K562 (cell line): ENCODE measurements at regions not wholly inside any gene's neighbourhood (a gene's known extent, or its start where the extent isn't known, plus 50 kb on each side); places are given as distances from the start of the nearest gene placed in this dataset.

Source experiments
- ATAC-seq: fragments of 200-7000 bp; cut with Tn5 transposase; 3 replicates; pipeline ENCODE4 v1.9.1; 2020; ENCODE audit warnings: moderate library complexity
- BruUV-seq: library from RNA; stranded (reverse); fragments of 400-500 nt; replicated peaks from 2 replicates; lab custom pipeline; 2021; lab: Mats Ljungman, UMichigan
- CTCF ChIA-PET: fragments of 300-600 bp; formaldehyde crosslinking; extraction: SDS; loops from one replicate; lab custom pipeline; 2021; ENCODE audit warnings: low intra/inter-chr PET ratio; lab: Yijun Ruan, JAX
- POLR2A ChIA-PET: fragments of 300-600, 350-650 bp; sonication (Branson Sonifier 250); formaldehyde crosslinking; extraction: SDS; loops from one replicate; lab custom pipeline; 2021; ENCODE audit warnings: antibody characterized with exemption, inconsistent platforms; lab: Yijun Ruan, JAX
- DNase-seq, 4 experiments: peaks; one replicate each; pipeline versions ENCODE4 v3.0.0 to v3.0.0-alpha.2; 2011 to 2018; ENCODE audit warnings: low spot score in 3 of 4, mixed read lengths in 3 of 4; ENCODE audit errors: extremely low read depth in 1 of 4
- FAIRE-seq: peaks from 2 replicates; lab custom pipeline; 2011; peaks lifted over from hg19 to GRCh38; lab: Jason Lieb, UNC
- H2AFZ ChIP-seq: 2 replicates; pipeline ENCODE4 v1.6.0; 2011; ENCODE audit warnings: low read depth, low read length, control low read depth, inconsistent platforms
- H3K27ac ChIP-seq: fragments of 200-600 bp; 3 replicates; pipeline ENCODE4 v1.8.0; 2011; ENCODE audit warnings: low read depth, mild to moderate bottlenecking, control low read depth, inconsistent platforms, low read length, moderate library complexity, mixed read lengths; ENCODE audit errors: extremely low read depth
- H3K27me3 ChIP-seq, 2 experiments: fragments of 300-600 bp in 1 of 2; 2 replicates in 1 of 2; 3 replicates in 1 of 2; pipeline versions ENCODE4 v1.6.0 to v1.8.0; 2011; ENCODE audit warnings: inconsistent platforms in 2 of 2, low read length in 2 of 2, mild to moderate bottlenecking in 1 of 2, mixed read lengths in 1 of 2, moderate library complexity in 1 of 2; ENCODE audit not compliant: control insufficient read depth in 2 of 2, insufficient read depth in 2 of 2
- H3K36me3 ChIP-seq: fragments of 300-600 bp; 3 replicates; pipeline ENCODE4 v1.8.0; 2011; ENCODE audit warnings: mild to moderate bottlenecking, low read length, inconsistent platforms; ENCODE audit not compliant: control insufficient read depth, insufficient read depth
- H3K4me1 ChIP-seq, 2 experiments: fragments of 200-600 bp in 1 of 2; replicated peaks in 1 of 2; 2 replicates in 1 of 2; 3 replicates in 1 of 2; pipeline versions ENCODE4 v1.5.1 to v1.8.0; 2011; ENCODE audit warnings: inconsistent platforms in 2 of 2, low read length in 2 of 2, mild to moderate bottlenecking in 1 of 2, mixed read lengths in 1 of 2, moderate library complexity in 1 of 2; ENCODE audit not compliant: control insufficient read depth in 2 of 2, insufficient read depth in 2 of 2
- H3K4me2 ChIP-seq: 2 replicates; pipeline ENCODE4 v1.6.1; 2011; ENCODE audit warnings: low read length, control low read depth, inconsistent platforms, mixed read lengths; ENCODE audit not compliant: insufficient read depth
- H3K4me3 ChIP-seq: fragments of 200-600 bp; sonication (generic), shearing (Covaris generic); 2 replicates; pipeline ENCODE4 v1.5.1; 2016; ENCODE audit warnings: control low read depth, inconsistent platforms
- H3K79me2 ChIP-seq: fragments of 200-600 bp; 3 replicates; pipeline ENCODE4 v1.8.0; 2011; ENCODE audit warnings: low read length, inconsistent platforms; ENCODE audit not compliant: control insufficient read depth, insufficient read depth
- H3K9ac ChIP-seq, 2 experiments: 2 replicates each; pipeline versions ENCODE4 v1.6.0 to v1.6.1; 2011; ENCODE audit warnings: low read depth in 2 of 2, low read length in 2 of 2, control low read depth in 1 of 2, inconsistent platforms in 1 of 2, mild to moderate bottlenecking in 1 of 2, mixed read lengths in 1 of 2; ENCODE audit not compliant: insufficient read depth in 1 of 2
- H3K9me1 ChIP-seq: one replicate; pipeline ENCODE4 v1.6.0; 2011; ENCODE audit warnings: inconsistent platforms, mild to moderate bottlenecking, low read length, moderate library complexity; ENCODE audit not compliant: control insufficient read depth, insufficient read depth
- H3K9me3 ChIP-seq: replicated peaks from 2 replicates; pipeline ENCODE4 v1.5.1; 2011; ENCODE audit warnings: low read depth, low read length, inconsistent platforms; ENCODE audit not compliant: control insufficient read depth, insufficient read depth
- H4K20me1 ChIP-seq: replicated peaks from 2 replicates; pipeline ENCODE4 v1.6.1; 2011; ENCODE audit warnings: low read length, inconsistent platforms, mixed read lengths; ENCODE audit not compliant: control insufficient read depth, insufficient read depth
- ATF7 ChIP-seq: fragments of 450-650 bp; IDR thresholded peaks from 2 replicates; pipeline ENCODE4 v1.7.1; 2014; ENCODE audit warnings: mild to moderate bottlenecking, moderate library complexity
- ESRRB ChIP-seq: fragments of 250-450 bp; sonication (Bioruptor Pico); IDR thresholded peaks from 2 replicates; pipeline ENCODE4 v1.5.0; 2020; ENCODE audit warnings: mild to moderate bottlenecking, moderate library complexity, borderline replicate concordance
- FIP1L1 ChIP-seq: fragments of 200-400 bp; formaldehyde crosslinking; IDR thresholded peaks from 2 replicates; pipeline ENCODE4 v1.6.1; 2018; ENCODE audit warnings: mild to moderate bottlenecking, low read depth, low read length; ENCODE audit not compliant: poor library complexity, severe bottlenecking
- NFYB ChIP-seq: IDR thresholded peaks from 2 replicates; pipeline ENCODE4 v1.6.1; 2011; ENCODE audit warnings: mild to moderate bottlenecking, moderate library complexity; ENCODE audit not compliant: insufficient read length; ENCODE audit errors: extremely low read depth
- RBFOX2 ChIP-seq: fragments of 200-400 bp; formaldehyde crosslinking; IDR thresholded peaks from 2 replicates; pipeline ENCODE4 v1.6.1; 2017; ENCODE audit warnings: low read depth, mild to moderate bottlenecking, low read length, moderate library complexity
- SPI1 ChIP-seq: IDR thresholded peaks from 2 replicates; pipeline ENCODE4 v1.6.1; 2011; ENCODE audit warnings: low read depth, low read length, control low read depth, borderline replicate concordance
- SRSF3 ChIP-seq: fragments of 200-400 bp; formaldehyde crosslinking; IDR thresholded peaks from 2 replicates; pipeline ENCODE4 v1.6.1; 2016; ENCODE audit warnings: mild to moderate bottlenecking, low read length, moderate library complexity; ENCODE audit not compliant: insufficient read depth
- U2AF1 ChIP-seq: fragments of 200-400 bp; formaldehyde crosslinking; optimal IDR thresholded peaks from 2 replicates; pipeline ENCODE3; 2017; ENCODE audit warnings: mild to moderate bottlenecking, low read depth, low read length, moderate library complexity
- ZBTB33 ChIP-seq: sonication (generic); formaldehyde crosslinking; IDR thresholded peaks from 2 replicates; pipeline ENCODE4 v1.8.1; 2023; ENCODE audit warnings: mild to moderate bottlenecking, missing genetic modification reagents
- ZNF347 ChIP-seq: fragments of 450-650 bp; formaldehyde crosslinking; IDR thresholded peaks from 2 replicates; pipeline ENCODE4 v1.4.0; 2020; ENCODE audit warnings: low read depth, mild to moderate bottlenecking, moderate library complexity
- WGBS: fragments of 100-300 bp; shearing (Covaris generic); methylation state at CpG from one replicate; pipeline ENCODE4 v1.1.6; 2016; ENCODE audit warnings: low coverage, mixed read lengths; ENCODE audit not compliant: insufficient coverage; ENCODE audit errors: missing lambda C conversion rate; 5-methylcytosine and 5-hydroxymethylcytosine counted together
- in situ Hi-C: fragments of 300-500 bp; cut with MboI; formaldehyde crosslinking; loops from 4 replicates; pipeline ENCODE4 v1.15.0; 2018; ENCODE audit warnings: inconsistent platforms, mixed read lengths
- intact Hi-C: fragments of 100-400 bp; cut with micrococcal nuclease; formaldehyde crosslinking; loops from 2 replicates; pipeline ENCODE4 v1.14.2; 2022

DNA sequence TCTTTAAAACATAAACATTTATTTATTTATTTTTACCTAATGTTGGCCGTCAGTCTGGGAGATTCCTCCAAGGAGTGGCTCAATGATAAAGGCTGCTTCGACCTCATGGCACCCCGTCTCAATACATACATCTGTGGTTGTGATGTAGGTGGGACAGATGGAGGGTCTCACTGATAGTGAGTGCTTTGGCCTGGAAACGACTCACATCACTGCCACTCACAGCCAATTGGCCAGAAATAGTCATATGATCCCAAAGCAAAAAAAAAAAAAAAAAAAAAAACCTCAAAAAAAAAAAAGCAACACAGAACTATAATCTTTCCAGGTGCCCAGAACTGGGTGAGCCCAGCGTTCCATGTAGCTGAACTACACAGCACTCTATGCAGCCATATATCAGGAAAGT, 125.4 kb downstream of the PSAT1 start:
- in situ Hi-C loops, result no loop called here
- H3K9ac ChIP-seq, result no peak overlapping the region
- DNase-seq (no peak), FAIRE-seq (no peak), ATAC-seq (no peak)
- no peaks in the 10 kb centered on the region for H3K27me3 ChIP-seq
- ChIA-PET CTCF (no interaction called here), POLR2A (no interaction called here)
- H3K9me1 ChIP-seq, result no peaks in the 10 kb centered on the region
- H3K36me3 ChIP-seq, result no peaks in the 10 kb centered on the region
- H3K79me2 ChIP-seq, result no peaks in the 10 kb centered on the region
- no peak overlapping the region for H3K27ac ChIP-seq
- 0% methylated on average over 3 of the region's 5 CpGs for WGBS
- no peaks in the 10 kb centered on the region for H4K20me1 ChIP-seq
- no peaks in the 10 kb centered on the region for H3K4me1 ChIP-seq
- no TSS peak for BruUV-seq
- TF ChIP-seq NFYB, result peak; percentile 56
- TF ChIP-seq U2AF1, result no peak
- no peaks in the 10 kb centered on the region for H3K9me3 ChIP-seq
- no peak overlapping the region for H3K4me2 ChIP-seq
- H3K4me3 ChIP-seq, result no peak overlapping the region
- H2AFZ ChIP-seq, result no peak overlapping the region
- intact Hi-C loops, result no loop called here

GRCh38 chr9:78424299-78424698, 127.4 kb downstream of the PSAT1 start:
- POLR2A ChIA-PET, result no interaction called here
- 0% methylated on average over 2 of the region's 3 CpGs for WGBS
- TF ChIP-seq ATF7 (no peak), ZBTB33 (CRISPR knock-in tag) (no peak), SPI1 (no peak), FIP1L1 (no peak), ESRRB (CRISPR knock-in tag) (no peak), RBFOX2 (no peak), SRSF3 (no peak), ZNF347 (CRISPR knock-in tag) (no peak)

More at GRCh38 chr9:78424299-78424698, 127.4 kb downstream of the PSAT1 start:
- H3K27ac ChIP-seq, result no peak overlapping the region
- H3K27me3 ChIP-seq, result no peaks in the 10 kb centered on the region
- in situ Hi-C loops, result no loop called here
- no peak for ATAC-seq
- no peak overlapping the region for H2AFZ ChIP-seq
- no peak overlapping the region for H3K9ac ChIP-seq
- no peaks in the 10 kb centered on the region for H3K36me3 ChIP-seq
- intact Hi-C loops, result no loop called here
- H3K9me3 ChIP-seq, result no peaks in the 10 kb centered on the region
- H3K9me1 ChIP-seq, result no peaks in the 10 kb centered on the region
- BruUV-seq, result no TSS peak
- no peaks in the 10 kb centered on the region for H3K79me2 ChIP-seq
- no peak for FAIRE-seq
- H3K4me3 ChIP-seq, result no peak overlapping the region
- no peak overlapping the region for H3K4me2 ChIP-seq
- H3K4me1 ChIP-seq, result no peaks in the 10 kb centered on the region
- CTCF ChIA-PET, result interaction anchor here (0.7 kb wide), 1 partner anchor 1413 kb away, joined by 5 read pairs; no protein-coding TSS in a partner anchor
- no peaks in the 10 kb centered on the region for H4K20me1 ChIP-seq
- DNase-seq, result no peak
